Upper lobe of right lung (tissue), 1 donor: ENCODE measurements at regions not wholly inside any gene's neighbourhood (a gene's known extent, or its start where the extent isn't known, plus 50 kb on each side); places are given as distances from the start of the nearest gene placed in this dataset.

ENCODE experiments used
- ATAC-seq: fragments of 200-7000 bp; cut with Tn5 transposase; one replicate; pipeline ENCODE4 v1.9.1; 2020; ENCODE audit warnings: mild to moderate bottlenecking, moderate library complexity
- DNase-seq: peaks from one replicate; pipeline ENCODE4 v3.0.0-alpha.2; 2020
- H3K27ac ChIP-seq: fragments of 200-600 bp; one replicate; pipeline ENCODE4 v1.8.0; 2022
- H3K27me3 ChIP-seq: fragments of 200-600 bp; one replicate; pipeline ENCODE4 v1.8.0; 2022; ENCODE audit warnings: mild to moderate bottlenecking
- H3K36me3 ChIP-seq: fragments of 200-600 bp; one replicate; pipeline ENCODE4 v1.8.0; 2022
- H3K4me1 ChIP-seq: fragments of 200-600 bp; one replicate; pipeline ENCODE4 v1.8.0; 2022
- H3K4me3 ChIP-seq: fragments of 200-600 bp; one replicate; pipeline ENCODE4 v1.8.0; 2022; ENCODE audit warnings: mild to moderate bottlenecking
- H3K9me3 ChIP-seq: fragments of 200-600 bp; one replicate; pipeline ENCODE4 v1.8.0; 2022
- intact Hi-C: fragments of 100-400 bp; cut with DNase I; formaldehyde crosslinking; loops from one replicate; pipeline ENCODE4 v1.11.0; 2022
- TF ChIP-seq, protein P1 (sequence below): fragments of 200-600 bp; IDR thresholded peaks from one replicate; pipeline ENCODE4 v1.8.0; 2022; ENCODE audit warnings: antibody characterized with exemption
- donor health status: DM: no; HTN: yes; CAD: no; lungs with severe emphysema.

- H3K9me3 ChIP-seq, result no peaks in the 10 kb centered on the region
- no peak for ATAC-seq
- no peak overlapping the region for H3K27ac ChIP-seq
- no peaks in the 10 kb centered on the region for H3K27me3 ChIP-seq
- DNase-seq, result no peak
- no peaks in the 10 kb centered on the region for H3K4me1 ChIP-seq
- H3K4me3 ChIP-seq, result no peak overlapping the region
- intact Hi-C loops, result no loop called here
- H3K36me3 ChIP-seq, result no peaks in the 10 kb centered on the region
- TF ChIP-seq, protein P1, sequence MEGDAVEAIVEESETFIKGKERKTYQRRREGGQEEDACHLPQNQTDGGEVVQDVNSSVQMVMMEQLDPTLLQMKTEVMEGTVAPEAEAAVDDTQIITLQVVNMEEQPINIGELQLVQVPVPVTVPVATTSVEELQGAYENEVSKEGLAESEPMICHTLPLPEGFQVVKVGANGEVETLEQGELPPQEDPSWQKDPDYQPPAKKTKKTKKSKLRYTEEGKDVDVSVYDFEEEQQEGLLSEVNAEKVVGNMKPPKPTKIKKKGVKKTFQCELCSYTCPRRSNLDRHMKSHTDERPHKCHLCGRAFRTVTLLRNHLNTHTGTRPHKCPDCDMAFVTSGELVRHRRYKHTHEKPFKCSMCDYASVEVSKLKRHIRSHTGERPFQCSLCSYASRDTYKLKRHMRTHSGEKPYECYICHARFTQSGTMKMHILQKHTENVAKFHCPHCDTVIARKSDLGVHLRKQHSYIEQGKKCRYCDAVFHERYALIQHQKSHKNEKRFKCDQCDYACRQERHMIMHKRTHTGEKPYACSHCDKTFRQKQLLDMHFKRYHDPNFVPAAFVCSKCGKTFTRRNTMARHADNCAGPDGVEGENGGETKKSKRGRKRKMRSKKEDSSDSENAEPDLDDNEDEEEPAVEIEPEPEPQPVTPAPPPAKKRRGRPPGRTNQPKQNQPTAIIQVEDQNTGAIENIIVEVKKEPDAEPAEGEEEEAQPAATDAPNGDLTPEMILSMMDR, result no peak
Observed at GRCh38 chr10:21234761-21235160, 290.7 kb downstream of the SKIDA1 start.

GRCh38 chr10:21230219-21230618, 295.3 kb downstream of the SKIDA1 start:
- TF ChIP-seq, protein P1, result no peak
- H3K27ac ChIP-seq, result no peak overlapping the region
- no peak overlapping the region for H3K4me3 ChIP-seq
- H3K4me1 ChIP-seq, result no peaks in the 10 kb centered on the region
- intact Hi-C loops, result no loop called here
- DNase-seq, result no peak
- H3K27me3 ChIP-seq, result no peaks in the 10 kb centered on the region
- H3K36me3 ChIP-seq, result no peaks in the 10 kb centered on the region
- H3K9me3 ChIP-seq, result no peaks in the 10 kb centered on the region
- ATAC-seq, result no peak

DNA sequence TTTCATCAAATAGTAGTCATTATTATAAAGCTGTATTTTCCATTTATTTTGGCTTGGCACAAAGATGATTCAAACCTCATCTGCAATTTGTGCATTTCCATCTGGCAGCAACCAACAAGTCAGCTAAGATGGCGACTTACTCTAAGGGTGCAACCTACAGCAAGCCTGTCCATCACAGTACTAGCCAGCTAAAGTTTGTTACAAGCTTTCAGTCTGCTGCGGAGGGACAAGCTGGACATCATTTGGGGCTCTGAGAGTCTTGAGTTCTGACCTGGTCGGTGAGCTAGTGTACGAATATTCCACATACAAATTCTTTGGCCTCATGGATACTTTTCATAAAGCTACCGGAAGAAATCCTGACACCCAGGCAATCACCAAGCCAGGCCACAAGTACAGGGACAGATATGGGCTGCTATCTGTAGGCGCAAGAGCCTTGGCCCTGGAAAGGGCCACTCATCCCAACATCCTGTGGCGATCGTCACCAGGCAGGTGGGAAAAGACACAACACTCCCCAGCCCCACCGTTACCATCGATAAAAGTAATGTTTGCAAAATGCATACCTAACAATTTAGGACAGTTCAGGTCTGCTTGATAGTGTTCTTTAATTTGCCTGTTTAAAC, 307.6 kb downstream of the SKIDA1 start:
- Histone ChIP-seq H3K27me3 (no peaks in the 10 kb centered on the region), H3K4me1 (no peaks in the 10 kb centered on the region), H3K27ac (no peak overlapping the region), H3K9me3 (no peaks in the 10 kb centered on the region), H3K4me3 (no peak overlapping the region), H3K36me3 (no peaks in the 10 kb centered on the region)
- DNase-seq (no peak), ATAC-seq (no peak)
- intact Hi-C loops, result no loop called here
- TF ChIP-seq, protein P1, result no peak

DNA sequence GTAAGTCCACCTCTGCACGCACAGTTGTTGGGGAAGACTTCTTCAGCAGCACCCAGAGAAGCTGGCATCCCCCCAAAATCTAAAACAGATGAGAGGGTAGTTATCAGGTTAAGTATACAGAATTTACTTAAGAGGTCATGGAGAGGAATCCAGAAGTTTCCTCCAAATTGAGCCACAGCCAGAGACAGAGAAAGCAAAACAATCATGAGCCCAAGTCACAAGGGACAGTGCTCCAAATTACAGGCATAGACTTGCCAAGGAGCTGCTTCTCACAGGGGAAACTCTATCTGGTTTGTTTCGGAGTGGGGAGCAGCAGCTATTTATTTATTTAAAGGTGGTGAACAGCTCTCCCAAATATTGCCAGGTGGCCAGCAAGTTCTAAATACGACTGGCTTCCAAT, 308.4 kb downstream of the SKIDA1 start:
- ATAC-seq, result peak; percentile 12
- H3K4me1 ChIP-seq, result no peaks in the 10 kb centered on the region
- no peak for DNase-seq
- no peaks in the 10 kb centered on the region for H3K9me3 ChIP-seq
- H3K27ac ChIP-seq, result no peak overlapping the region
- TF ChIP-seq, protein P1, result no peak
- no peaks in the 10 kb centered on the region for H3K36me3 ChIP-seq
- intact Hi-C loops, result no loop called here
- H3K27me3 ChIP-seq, result no peaks in the 10 kb centered on the region
- no peak overlapping the region for H3K4me3 ChIP-seq

- Histone ChIP-seq H3K4me3 (no peak overlapping the region), H3K4me1 (no peaks in the 10 kb centered on the region), H3K9me3 (no peaks in the 10 kb centered on the region), H3K27me3 (no peaks in the 10 kb centered on the region), H3K36me3 (no peaks in the 10 kb centered on the region), H3K27ac (no peak overlapping the region)
- intact Hi-C loops, result no loop called here
- no peak for ATAC-seq
- TF ChIP-seq, protein P1, result no peak
- DNase-seq, result no peak
Observed at GRCh38 chr10:21214329-21214728, 311.2 kb downstream of the SKIDA1 start.

DNA sequence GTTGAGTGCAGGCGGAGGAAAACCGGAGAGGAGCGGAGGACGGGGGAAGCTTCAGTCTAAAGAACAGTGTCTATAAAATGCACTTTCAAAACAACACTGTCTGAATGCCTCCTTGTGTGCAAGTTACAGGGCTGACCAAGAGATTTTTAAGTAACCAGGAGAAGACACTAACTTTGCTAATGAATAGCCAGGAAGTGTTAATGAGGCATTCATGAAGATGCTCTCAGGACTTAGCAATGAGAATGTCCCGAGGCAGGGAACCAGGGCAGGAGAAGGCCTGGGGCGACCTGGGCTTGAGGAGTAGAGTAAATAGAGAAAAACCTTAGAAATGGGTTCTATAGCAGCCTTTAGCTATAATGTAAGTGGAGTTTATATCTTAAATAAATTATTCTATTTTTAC, 312.1 kb downstream of the SKIDA1 start:
- no peaks in the 10 kb centered on the region for H3K27me3 ChIP-seq
- ATAC-seq (no peak), DNase-seq (no peak)
- no peaks in the 10 kb centered on the region for H3K36me3 ChIP-seq
- no peak overlapping the region for H3K27ac ChIP-seq
- H3K9me3 ChIP-seq, result no peaks in the 10 kb centered on the region
- no peaks in the 10 kb centered on the region for H3K4me1 ChIP-seq
- TF ChIP-seq, protein P1, result no peak
- intact Hi-C loops, result no loop called here
- no peak overlapping the region for H3K4me3 ChIP-seq
